HG03097 (cell line): ENCODE measurements at regions not wholly inside any gene's neighbourhood (a gene's known extent, or its start where the extent isn't known, plus 50 kb on each side); places are given as distances from the start of the nearest gene placed in this dataset.
"Not testable (repeated sequence)": the region's sequence is repeated elsewhere in the genome, so short reads cannot be mapped to it uniquely, and the experiment has no call there.

Source experiments
- ATAC-seq: cut with Tn5 transposase; IDR thresholded peaks from one replicate; pipeline ENCODE4 v1.9.1; 2021; ENCODE audit not compliant: unreplicated experiment, low FRiP score

DNA sequence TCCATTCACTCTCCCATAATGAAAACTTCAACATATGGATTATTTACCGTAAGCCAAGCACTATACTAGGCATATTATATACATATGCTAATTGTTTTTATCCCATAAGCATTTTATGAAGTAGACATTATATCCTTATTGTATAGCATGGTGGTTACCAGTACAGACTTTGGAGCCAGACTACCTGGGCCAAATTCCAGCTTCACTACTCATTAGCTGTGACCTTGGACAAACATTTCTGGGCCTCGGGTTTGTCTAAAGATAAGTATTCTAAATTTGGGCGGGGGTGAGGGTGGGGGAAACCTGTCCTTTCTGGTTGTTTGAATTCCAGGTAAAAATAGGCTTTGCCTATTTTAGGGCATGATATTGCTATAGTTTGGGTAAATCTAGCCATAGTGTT is 66.5 kb upstream of the P2RY1 start:
- no peak for ATAC-seq

GRCh38 chr3:152769523-152769922 is 65.4 kb upstream of the P2RY1 start:
- ATAC-seq: peak; percentile 68

DNA sequence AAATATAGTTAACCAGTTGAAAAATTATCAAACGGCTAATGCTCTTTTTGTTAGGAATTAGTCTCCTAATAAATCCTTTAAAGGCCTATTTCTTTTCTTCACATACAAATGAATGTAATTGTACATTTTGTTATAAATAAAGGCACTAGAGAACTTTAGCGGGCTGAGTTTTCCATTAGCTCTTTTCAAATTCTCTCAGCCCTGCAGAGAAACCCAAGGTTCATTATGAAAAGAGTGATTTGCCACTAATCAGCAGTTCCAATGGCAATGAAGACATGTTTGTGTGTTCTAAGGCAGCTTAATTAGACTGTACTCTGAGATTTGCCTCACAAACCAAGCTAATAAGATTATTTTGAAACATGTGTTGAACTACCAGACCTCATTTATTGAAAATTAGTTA is 64.6 kb upstream of the P2RY1 start:
- ATAC-seq: no peak

DNA sequence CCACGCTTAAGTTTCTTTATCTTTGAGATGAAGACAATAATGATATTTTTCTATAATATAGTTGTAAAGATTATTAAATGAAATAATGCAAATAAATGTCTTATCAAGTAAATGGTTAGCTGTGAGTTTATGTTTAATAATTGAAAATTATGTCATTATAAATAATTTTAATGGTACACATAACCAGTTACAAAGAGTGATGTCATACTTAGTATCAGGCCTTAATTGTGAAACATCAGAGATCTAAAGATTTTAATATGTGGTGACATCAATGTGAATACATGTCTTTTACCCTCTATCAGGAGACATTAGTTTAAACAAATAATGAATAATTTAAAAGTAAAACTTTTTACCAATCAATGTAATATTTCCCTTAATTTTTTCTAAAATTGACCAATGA is 63.8 kb upstream of the P2RY1 start:
- ATAC-seq: no peak

GRCh38 chr3:152772674-152773225 is 62.2 kb upstream of the P2RY1 start:
- no peak for ATAC-seq

DNA sequence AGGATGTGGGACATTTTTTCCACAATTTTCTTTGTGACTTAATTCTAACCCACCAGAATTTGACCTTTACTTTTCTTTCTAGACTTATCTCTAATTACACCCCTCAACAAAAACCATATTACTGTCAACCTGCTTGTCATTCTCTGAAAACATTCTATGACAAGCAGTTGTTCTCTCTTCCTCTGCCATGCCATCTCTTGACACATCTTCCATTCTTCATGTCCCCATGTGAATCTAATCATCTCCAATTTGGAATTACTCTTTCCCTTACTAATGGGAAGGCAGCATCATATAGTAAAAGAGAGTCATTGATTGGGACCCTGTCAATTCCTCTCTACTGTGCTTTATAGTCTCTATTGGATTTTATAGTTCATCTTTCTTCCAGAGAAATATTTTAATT is 61.3 kb upstream of the P2RY1 start:
- no peak for ATAC-seq

DNA sequence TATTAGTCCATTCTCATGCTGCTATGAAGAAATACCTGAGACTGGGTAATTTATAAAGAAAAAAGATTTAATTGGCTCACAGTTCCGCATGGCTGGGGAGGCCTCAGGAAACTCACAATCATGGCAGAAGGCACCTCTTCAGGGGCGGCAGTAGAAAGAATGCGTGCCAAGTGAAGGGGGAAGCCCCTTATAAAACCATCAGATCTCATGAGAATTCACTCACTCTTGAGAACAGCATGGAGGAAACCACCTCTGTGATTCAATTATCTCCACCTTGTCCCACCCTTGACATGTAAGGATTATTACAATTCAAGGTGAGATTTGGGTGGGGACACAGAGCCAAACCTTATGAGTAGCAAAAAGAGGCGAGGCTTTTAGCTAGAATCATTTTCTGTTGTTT is 60.7 kb upstream of the P2RY1 start:
- ATAC-seq: not testable (repeated sequence)

GRCh38 chr3:152778022-152778421 is 56.9 kb upstream of the P2RY1 start:
- ATAC-seq: no peak

DNA sequence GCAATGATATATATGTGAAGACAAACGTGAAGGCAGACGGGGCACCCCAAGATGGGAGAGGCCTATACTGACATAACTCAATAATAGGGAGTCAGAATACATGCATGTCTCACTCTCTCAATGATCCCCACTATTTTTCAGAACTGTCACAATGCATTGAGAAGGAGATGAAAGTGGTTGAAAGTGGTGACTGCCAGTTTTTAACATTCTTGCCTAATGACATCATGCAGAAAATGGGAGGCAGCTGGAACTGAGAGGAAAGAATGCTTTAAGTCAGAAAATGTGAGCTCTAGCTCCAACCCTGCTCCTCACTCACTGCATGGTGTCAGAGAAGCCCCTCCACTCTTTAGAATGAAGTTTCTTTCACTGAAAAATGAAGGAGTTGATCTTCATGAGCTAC is 55.3 kb upstream of the P2RY1 start:
- no peak for ATAC-seq

DNA sequence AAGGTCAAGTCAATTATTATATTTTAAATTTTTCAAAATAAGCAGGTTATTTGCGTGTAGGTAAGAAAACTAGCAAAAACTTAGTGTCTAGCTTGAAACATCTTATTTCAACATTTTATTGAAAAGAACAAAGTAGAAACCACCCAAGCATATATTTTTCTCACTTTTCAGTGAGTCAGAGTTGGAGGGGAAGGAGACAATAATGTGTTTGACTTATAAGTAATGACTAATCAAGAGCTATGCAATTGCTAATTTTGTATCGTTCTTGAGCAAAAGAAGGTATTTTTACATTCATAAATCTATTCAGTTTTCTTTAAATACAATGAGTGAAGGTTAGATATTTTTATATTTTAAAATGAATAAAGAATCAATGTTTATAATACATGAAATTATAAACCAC is 54.4 kb upstream of the P2RY1 start:
- no peak for ATAC-seq

DNA sequence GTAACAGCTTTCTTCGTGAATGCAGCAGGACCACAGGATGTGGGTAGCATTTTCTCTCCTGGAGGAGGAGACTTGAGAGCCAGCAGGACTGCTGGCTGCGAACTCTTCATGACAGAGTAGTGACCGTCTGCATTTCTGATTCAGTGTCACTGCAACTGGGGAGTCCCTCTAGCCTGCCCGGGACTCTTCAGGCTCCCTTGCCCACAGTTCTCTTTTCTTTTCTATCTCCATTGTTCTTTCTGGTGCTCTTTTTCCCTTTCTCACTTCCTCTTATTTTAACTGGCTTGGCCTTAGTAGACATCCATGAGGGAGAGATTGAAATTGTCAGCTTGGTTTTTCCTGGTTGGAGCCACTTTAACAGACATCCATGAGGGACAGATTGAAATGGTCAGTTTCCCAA is 49.9 kb upstream of the P2RY1 start:
- ATAC-seq: no peak
